Bronchial epithelial cell (primary cell): ENCODE measurements at regions not wholly inside any gene's neighbourhood (a gene's known extent, or its start where the extent isn't known, plus 50 kb on each side); places are given as distances from the start of the nearest gene placed in this dataset.

ENCODE experiments used
- DNase-seq: peaks from one replicate; pipeline ENCODE4 v3.0.0-alpha.2; 2010; ENCODE audit warnings: low read depth
- FAIRE-seq: peaks from 2 replicates; lab custom pipeline; 2011; peaks lifted over from hg19 to GRCh38; lab: Jason Lieb, UNC
- H3K27me3 ChIP-seq: 2 replicates; pipeline ENCODE4 v1.5.1; 2011; ENCODE audit warnings: low read length; ENCODE audit not compliant: control insufficient read depth, insufficient read depth
- H3K36me3 ChIP-seq: 2 replicates; pipeline ENCODE4 v1.5.1; 2011; ENCODE audit warnings: low read length; ENCODE audit not compliant: control insufficient read depth, insufficient read depth
- H3K4me3 ChIP-seq: 2 replicates; pipeline ENCODE4 v1.5.1; 2011; ENCODE audit warnings: mild to moderate bottlenecking, low read depth, low read length, control low read depth
- TF ChIP-seq, protein P1 (sequence below): IDR thresholded peaks from 2 replicates; pipeline ENCODE4 v1.5.1; 2011; ENCODE audit warnings: mild to moderate bottlenecking, moderate library complexity, low read length, control low read depth, inconsistent platforms; ENCODE audit not compliant: insufficient read depth, severe bottlenecking

DNA sequence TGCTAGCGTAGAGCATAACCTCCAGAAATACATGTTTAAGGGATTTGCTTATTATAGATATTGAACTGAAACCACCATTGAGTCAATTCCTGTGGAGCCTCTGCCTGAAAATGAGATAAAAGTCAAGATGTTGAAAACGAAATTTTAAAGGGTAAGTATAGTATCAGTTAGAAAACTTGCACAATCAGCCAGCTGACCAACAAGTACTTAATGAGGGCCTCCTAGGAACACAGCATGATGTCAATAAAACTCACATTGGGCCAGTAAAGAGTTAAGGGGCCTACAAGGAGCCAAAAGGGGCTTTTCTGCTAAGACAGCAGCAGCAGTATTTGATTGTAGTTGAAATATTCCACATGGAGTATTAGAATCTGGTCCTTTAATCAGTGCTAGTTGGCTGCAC, 314.1 kb upstream of the PPARGC1A start:
- FAIRE-seq: no peak
- no peak overlapping the region for H3K4me3 ChIP-seq
- H3K27me3 ChIP-seq: no peaks in the 10 kb centered on the region
- TF ChIP-seq, protein P1, sequence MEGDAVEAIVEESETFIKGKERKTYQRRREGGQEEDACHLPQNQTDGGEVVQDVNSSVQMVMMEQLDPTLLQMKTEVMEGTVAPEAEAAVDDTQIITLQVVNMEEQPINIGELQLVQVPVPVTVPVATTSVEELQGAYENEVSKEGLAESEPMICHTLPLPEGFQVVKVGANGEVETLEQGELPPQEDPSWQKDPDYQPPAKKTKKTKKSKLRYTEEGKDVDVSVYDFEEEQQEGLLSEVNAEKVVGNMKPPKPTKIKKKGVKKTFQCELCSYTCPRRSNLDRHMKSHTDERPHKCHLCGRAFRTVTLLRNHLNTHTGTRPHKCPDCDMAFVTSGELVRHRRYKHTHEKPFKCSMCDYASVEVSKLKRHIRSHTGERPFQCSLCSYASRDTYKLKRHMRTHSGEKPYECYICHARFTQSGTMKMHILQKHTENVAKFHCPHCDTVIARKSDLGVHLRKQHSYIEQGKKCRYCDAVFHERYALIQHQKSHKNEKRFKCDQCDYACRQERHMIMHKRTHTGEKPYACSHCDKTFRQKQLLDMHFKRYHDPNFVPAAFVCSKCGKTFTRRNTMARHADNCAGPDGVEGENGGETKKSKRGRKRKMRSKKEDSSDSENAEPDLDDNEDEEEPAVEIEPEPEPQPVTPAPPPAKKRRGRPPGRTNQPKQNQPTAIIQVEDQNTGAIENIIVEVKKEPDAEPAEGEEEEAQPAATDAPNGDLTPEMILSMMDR: no peak
- DNase-seq: no peak
- no peaks in the 10 kb centered on the region for H3K36me3 ChIP-seq

DNA sequence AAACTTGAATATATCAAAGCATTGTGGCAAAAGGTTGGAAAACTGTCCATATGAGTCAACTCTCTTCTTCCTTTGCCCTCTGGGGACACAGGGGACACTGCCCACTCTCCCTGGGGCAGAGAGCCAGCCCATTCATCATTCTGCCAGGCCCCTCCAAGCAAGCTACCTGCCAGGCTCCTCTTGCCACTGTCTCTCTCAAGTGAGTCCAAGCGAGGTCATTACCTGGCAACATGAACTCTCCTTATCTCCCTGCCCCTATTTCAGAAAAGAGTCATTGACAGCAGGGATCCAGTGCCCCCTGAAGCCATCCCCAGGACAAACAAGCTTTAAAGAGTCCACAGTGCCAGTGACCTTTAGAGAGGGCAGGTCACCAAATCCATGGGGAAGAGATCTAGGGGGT, 312.7 kb upstream of the PPARGC1A start:
- no peaks in the 10 kb centered on the region for H3K36me3 ChIP-seq
- H3K27me3 ChIP-seq: peaks cover 2% of the 10 kb centered on the region
- FAIRE-seq (peak; percentile 18), DNase-seq (no peak)
- no peak overlapping the region for H3K4me3 ChIP-seq
- TF ChIP-seq, protein P1: no peak

- TF ChIP-seq, protein P1: no peak
- H3K36me3 ChIP-seq: no peaks in the 10 kb centered on the region
- H3K4me3 ChIP-seq: no peak overlapping the region
- H3K27me3 ChIP-seq: peaks cover 2% of the 10 kb centered on the region
- DNase-seq: no peak
- FAIRE-seq: no peak
These were observed 308.1 kb upstream of the PPARGC1A start for GRCh38 chr4:24197955-24198354.

DNA sequence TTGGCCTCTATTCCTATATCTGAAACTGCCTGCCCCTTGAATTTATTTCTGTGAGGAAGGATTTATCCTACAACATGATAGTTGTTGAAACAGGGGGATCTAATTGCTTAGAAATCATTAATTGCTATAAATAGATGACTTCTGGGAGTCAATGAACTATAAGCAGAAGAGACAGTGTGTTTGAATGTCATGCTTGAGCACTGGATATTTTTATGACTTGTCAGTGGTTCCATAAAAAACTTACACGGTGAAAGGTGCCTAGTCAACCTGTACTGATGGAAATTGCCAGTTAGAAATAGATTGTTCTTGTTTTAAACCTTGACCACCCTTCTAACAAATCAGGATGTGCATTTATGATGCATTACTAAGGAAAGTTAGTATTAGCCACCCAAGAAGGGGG, 306.9 kb upstream of the PPARGC1A start:
- Histone ChIP-seq H3K27me3 (peaks cover 2% of the 10 kb centered on the region), H3K36me3 (no peaks in the 10 kb centered on the region), H3K4me3 (no peak overlapping the region)
- TF ChIP-seq, protein P1: no peak
- FAIRE-seq (no peak), DNase-seq (no peak)

- H3K36me3 ChIP-seq: no peaks in the 10 kb centered on the region
- TF ChIP-seq, protein P1: no peak
- no peak overlapping the region for H3K4me3 ChIP-seq
- H3K27me3 ChIP-seq: peaks cover 2% of the 10 kb centered on the region
- DNase-seq: no peak
- FAIRE-seq: no peak
These were observed 306.3 kb upstream of the PPARGC1A start for GRCh38 chr4:24195991-24196736.
